Gastroesophageal sphincter (tissue), 4 donors: ENCODE measurements at regions not wholly inside any gene's neighbourhood (a gene's known extent, or its start where the extent isn't known, plus 50 kb on each side); places are given as distances from the start of the nearest gene placed in this dataset.

Experiments
- ATAC-seq: fragments of 150-250 bp; one replicate; pipeline ENCODE4 v1.9.1; 2016; ENCODE audit warnings: mild to moderate bottlenecking, moderate library complexity
- H3K27ac ChIP-seq, 4 donors: fragments of 200-600 bp; sonication (generic) in 3 of 4; 1 replicate in 3 of 4; 2 replicates in 1 of 4; pipeline ENCODE4 v1.5.1; 2016 to 2019
- H3K27me3 ChIP-seq: fragments of 200-600 bp; sonication (generic); one replicate; pipeline ENCODE4 v1.5.1; 2019
- H3K36me3 ChIP-seq, 2 donors: fragments of 200-600 bp; sonication (generic); one replicate each; pipeline ENCODE4 v1.5.1; 2019; ENCODE audit warnings: control low read depth in 1 of 2
- H3K4me1 ChIP-seq, 3 donors: fragments of 200-600 bp; sonication (generic); 1 replicate in 2 of 3; 2 replicates in 1 of 3; pipeline ENCODE4 v1.5.1; 2016 to 2019; ENCODE audit warnings: control low read depth in 2 of 3
- H3K4me3 ChIP-seq, 2 donors: fragments of 200-600 bp; sonication (generic); one replicate each; pipeline ENCODE4 v1.5.1; 2019; ENCODE audit warnings: mild to moderate bottlenecking in 1 of 2, moderate library complexity in 1 of 2
- H3K9me3 ChIP-seq, 3 donors: fragments of 200-600 bp; sonication (generic); one replicate each; pipeline ENCODE4 v1.5.1; 2017 to 2019; ENCODE audit warnings: control low read depth in 2 of 3
- CTCF ChIP-seq, 4 experiments: fragments of 200-600 bp in 2 of 4; fragments of 450-650 bp in 2 of 4; sonication (generic) in 1 of 4; IDR thresholded peaks; one replicate each; pipeline ENCODE4 v1.5.1; 2017 to 2019; ENCODE audit warnings: antibody characterized with exemption in 4 of 4, mild to moderate bottlenecking in 2 of 4, moderate library complexity in 2 of 4
- EP300 ChIP-seq: sonication (generic); formaldehyde crosslinking; IDR thresholded peaks from one replicate; pipeline ENCODE4 v1.6.1; 2017; ENCODE audit warnings: antibody characterized with exemption, mild to moderate bottlenecking
- POLR2A ChIP-seq, 2 donors: fragments of 450-650 bp; IDR thresholded peaks; one replicate each; pipeline ENCODE4 v1.6.1; 2017; ENCODE audit warnings: antibody characterized with exemption in 2 of 2, mild to moderate bottlenecking in 2 of 2, moderate library complexity in 1 of 2
- POLR2AphosphoS5 ChIP-seq: sonication (generic); formaldehyde crosslinking; IDR thresholded peaks from one replicate; pipeline ENCODE4 v1.6.1; 2017; ENCODE audit warnings: antibody characterized with exemption
- WGBS, 2 donors: methylation state at CpG; one replicate each; pipeline ENCODE4 v1.1.5; 2018; ENCODE audit warnings: low coverage in 1 of 2; 5-methylcytosine and 5-hydroxymethylcytosine counted together

- no peak overlapping the region for H3K4me3 ChIP-seq
- H3K9me3 ChIP-seq, result no peaks in the 10 kb centered on the region
- no peaks in the 10 kb centered on the region for H3K36me3 ChIP-seq
- H3K4me1 ChIP-seq, result no peaks in the 10 kb centered on the region
- H3K27me3 ChIP-seq, result no peaks in the 10 kb centered on the region
- 91 to 100% methylated on average over 2 to 4 of the region's 4 CpGs for WGBS, 2 donors
- no peak for ATAC-seq
- TF ChIP-seq EP300 (no peak), POLR2AphosphoS5 (no peak), POLR2A (IDR thresholded peaks at IDR 0.05) (no peak), CTCF (IDR thresholded peaks at IDR 0.05) (no peak)
- no peak overlapping the region for H3K27ac ChIP-seq
Measured at GRCh38 chr2:204282525-204282924, 262.8 kb upstream of the PARD3B start.

- no peak overlapping the region for H3K27ac ChIP-seq
- no peaks in the 10 kb centered on the region for H3K9me3 ChIP-seq
- no peak overlapping the region for H3K4me3 ChIP-seq
- 80 to 100% methylated on average over 1 of the region's 1 CpG for WGBS, 2 donors
- no peaks in the 10 kb centered on the region for H3K27me3 ChIP-seq
- no peak for TF ChIP-seq POLR2A (IDR thresholded peaks at IDR 0.05)
- no peak for TF ChIP-seq CTCF (IDR thresholded peaks at IDR 0.05)
- TF ChIP-seq POLR2AphosphoS5, result no peak
- no peak for TF ChIP-seq EP300
- no peaks in the 10 kb centered on the region for H3K36me3 ChIP-seq
- no peak for ATAC-seq
- no peaks in the 10 kb centered on the region for H3K4me1 ChIP-seq
Measured at GRCh38 chr2:204289066-204289465, 256.2 kb upstream of the PARD3B start.

- no peak for ATAC-seq
- H3K27me3 ChIP-seq, result no peaks in the 10 kb centered on the region
- no peaks in the 10 kb centered on the region for H3K9me3 ChIP-seq
- no peak for TF ChIP-seq POLR2A (IDR thresholded peaks at IDR 0.05)
- no peak for TF ChIP-seq EP300
- no peaks in the 10 kb centered on the region for H3K4me1 ChIP-seq
- H3K27ac ChIP-seq, result no peak overlapping the region
- H3K36me3 ChIP-seq, result no peaks in the 10 kb centered on the region
- WGBS, 2 donors, result 93 to 100% methylated on average over 3 to 4 of the region's 4 CpGs
- H3K4me3 ChIP-seq, result no peak overlapping the region
Measured at GRCh38 chr2:204292439-204292838, 252.8 kb upstream of the PARD3B start.

- Histone ChIP-seq H3K4me3 (no peak overlapping the region), H3K27me3 (no peaks in the 10 kb centered on the region), H3K27ac (no peak overlapping the region), H3K36me3 (no peaks in the 10 kb centered on the region), H3K4me1 (no peaks in the 10 kb centered on the region), H3K9me3 (no peaks in the 10 kb centered on the region)
- no peak for ATAC-seq
- WGBS, 2 donors, result 90 to 91% methylated on average over 4 of the region's 4 CpGs
- no peak for TF ChIP-seq CTCF (IDR thresholded peaks at IDR 0.05)
- TF ChIP-seq POLR2A (IDR thresholded peaks at IDR 0.05), result no peak
- TF ChIP-seq POLR2AphosphoS5, result no peak
- TF ChIP-seq EP300, result no peak
Measured at GRCh38 chr2:204293884-204294747, 251.2 kb upstream of the PARD3B start.

- no peaks in the 10 kb centered on the region for H3K9me3 ChIP-seq
- 100% methylated on average over 1 of the region's 1 CpG for WGBS, 2 donors
- no peak overlapping the region for H3K27ac ChIP-seq
- no peak for ATAC-seq
- H3K4me3 ChIP-seq, result no peak overlapping the region
- no peaks in the 10 kb centered on the region for H3K36me3 ChIP-seq
- TF ChIP-seq POLR2A (IDR thresholded peaks at IDR 0.05) (no peak), CTCF (IDR thresholded peaks at IDR 0.05) (no peak), POLR2AphosphoS5 (no peak), EP300 (no peak)
- H3K4me1 ChIP-seq, result no peaks in the 10 kb centered on the region
- no peaks in the 10 kb centered on the region for H3K27me3 ChIP-seq
Measured at GRCh38 chr2:204298404-204298803, 246.9 kb upstream of the PARD3B start.
